Activated CD8-positive, alpha-beta memory T cell treated with anti-CD3 and anti-CD28 coated beads, Interleukin-2, amount 50 U/mL, for 4 hours (primary cell): ENCODE measurements at regions not wholly inside any gene's neighbourhood (a gene's known extent, or its start where the extent isn't known, plus 50 kb on each side); places are given as distances from the start of the nearest gene placed in this dataset.

ENCODE experiments used
- DNase-seq: peaks from one replicate; pipeline ENCODE4 v3.0.0-alpha.2; 2020

DNA sequence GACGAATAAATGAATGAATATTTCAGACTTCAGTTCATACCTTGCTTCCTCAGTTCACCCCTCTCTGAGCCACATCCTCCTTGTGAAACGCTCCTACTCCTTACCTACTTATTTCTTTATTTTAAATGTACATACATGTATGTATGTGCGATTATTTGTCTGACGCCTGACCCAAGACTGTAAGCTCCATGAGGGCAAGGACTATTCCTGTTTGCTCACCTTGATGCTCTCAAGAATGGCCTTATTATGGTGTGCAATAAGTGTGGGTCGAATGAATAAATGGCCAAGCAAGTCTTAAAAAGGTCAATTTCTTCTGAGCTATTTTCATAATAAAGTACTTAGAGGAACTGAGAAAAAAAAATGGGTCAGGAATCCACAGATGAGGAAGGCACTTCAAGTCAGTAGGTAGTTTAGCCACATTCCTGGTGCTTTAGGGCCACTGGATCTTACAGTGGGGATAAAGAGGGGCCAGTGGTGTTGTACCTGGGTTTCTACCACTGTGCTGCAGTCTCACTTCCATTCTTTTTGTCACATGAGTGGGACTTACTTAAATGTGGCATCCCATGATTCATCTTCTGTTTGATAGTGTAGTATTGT, 74.7 kb downstream of the SDC1 start:
- no peak for DNase-seq

DNA sequence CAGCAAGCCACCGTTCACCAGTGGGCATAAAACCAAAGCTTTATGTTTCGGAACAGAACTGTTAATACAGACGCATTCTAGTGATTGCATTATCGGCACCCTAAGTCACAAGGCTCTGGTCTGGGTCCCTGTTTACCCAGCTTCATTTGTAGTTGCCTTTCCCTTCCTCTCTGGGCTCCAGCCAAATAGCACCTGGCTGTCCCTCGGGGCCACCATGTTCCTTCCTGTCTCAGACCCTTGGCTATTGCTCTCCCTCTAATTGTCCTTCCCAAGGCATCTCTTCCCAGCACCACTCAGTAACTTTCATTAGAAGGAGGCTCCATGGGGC, 75.3 kb downstream of the SDC1 start:
- DNase-seq: no peak

DNA sequence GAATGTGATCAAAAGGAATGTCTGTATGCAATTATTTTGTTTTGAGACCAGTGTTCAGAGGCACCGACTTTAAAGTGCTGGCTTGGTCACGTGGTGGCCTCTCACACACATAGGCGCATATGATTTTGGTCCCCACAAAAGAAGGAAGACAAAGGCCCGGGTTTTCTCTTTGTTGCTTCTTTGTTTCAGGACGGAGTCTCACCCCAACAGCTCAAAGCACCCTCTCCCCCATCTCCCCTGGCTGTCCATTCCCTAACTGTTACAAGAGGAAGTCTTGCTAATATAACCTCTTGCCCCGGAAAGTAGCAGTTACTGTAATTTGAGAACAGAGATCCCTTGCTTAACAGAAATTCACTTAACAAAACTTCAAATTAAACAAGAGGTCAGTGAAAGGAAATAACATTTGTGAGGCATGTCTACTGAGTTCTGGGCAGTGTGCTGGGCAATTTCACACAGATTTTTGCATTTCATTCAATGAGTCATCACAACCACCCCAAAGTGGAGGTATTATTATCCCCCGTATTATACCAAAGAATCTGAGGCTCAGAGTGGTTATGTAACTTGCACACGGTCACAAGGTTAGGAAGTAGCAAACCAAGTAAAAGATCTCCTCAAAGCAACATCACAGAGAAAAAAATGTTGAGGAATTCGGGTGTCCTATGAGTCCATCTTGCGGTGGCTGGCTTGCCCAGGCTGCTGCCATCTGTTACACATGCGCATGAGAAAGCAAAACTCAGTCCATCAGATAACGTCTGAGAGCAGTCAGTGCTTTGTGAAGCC, 75.8 kb downstream of the SDC1 start:
- no peak for DNase-seq

- no peak for DNase-seq
These were observed 76.5 kb downstream of the SDC1 start for GRCh38 chr2:20148426-20148922.

DNA sequence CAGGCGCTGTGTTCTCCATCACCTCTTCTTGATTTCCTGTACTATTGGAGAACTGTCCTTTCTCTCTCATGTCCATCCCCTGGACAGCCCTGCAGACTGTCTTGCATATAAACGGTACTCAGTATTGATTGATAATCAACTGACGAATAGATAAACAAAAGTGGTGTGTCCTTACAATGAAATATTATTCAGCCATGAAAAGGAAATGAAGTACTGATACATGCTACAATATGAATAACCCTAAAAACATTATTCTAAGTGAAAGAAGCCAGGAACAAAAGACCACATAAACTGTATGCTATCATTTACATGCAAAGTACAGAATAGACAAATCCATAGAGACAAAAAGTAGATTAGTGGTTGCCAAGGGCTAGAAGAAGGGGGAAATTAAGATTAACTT, 77.6 kb downstream of the SDC1 start:
- no peak for DNase-seq

DNA sequence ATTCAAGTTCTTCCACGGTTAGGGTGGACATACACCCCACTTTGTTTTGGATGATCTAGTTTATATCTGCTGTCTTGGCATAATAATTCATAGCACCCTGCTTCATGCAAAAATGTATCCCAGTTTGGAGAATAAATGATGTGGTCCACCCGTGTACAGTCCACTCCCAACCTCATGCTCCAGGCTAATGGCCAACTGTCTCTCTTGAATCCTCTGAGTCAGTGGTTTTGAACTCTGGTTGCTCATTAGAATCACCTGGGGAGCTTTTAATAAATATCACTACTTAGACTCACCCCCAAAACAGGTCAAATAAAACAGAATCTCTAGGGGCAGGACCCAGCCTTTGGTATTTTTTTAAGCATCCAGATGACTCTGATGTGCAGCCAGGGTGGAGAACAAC, 78.5 kb downstream of the SDC1 start:
- DNase-seq: no peak

GRCh38 chr2:20145497-20146193, 79.3 kb downstream of the SDC1 start:
- DNase-seq: no peak

DNA sequence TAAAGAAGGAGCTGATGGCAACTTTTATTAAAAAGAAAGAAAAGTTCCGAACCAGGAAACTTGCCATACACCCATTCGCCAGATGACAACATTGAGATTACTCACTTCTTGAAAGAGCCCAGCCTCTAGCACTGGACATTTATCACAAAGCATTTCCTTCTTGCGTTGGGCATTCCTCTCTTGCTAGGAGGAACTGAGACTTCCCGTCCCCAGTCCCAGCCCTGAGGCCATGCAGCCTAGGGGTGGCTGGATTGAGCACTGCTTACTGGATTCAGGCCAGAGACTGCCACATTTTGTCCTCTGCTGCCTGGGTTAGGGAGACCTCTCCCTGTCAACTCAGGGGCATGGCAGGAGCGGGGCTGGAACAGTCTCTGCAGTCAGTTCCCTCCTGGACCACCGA, 80.1 kb downstream of the SDC1 start:
- no peak for DNase-seq

GRCh38 chr2:20144196-20144595, 80.7 kb downstream of the SDC1 start:
- DNase-seq: no peak

- DNase-seq: no peak
These were observed 81.7 kb downstream of the SDC1 start for GRCh38 chr2:20143263-20143662.

GRCh38 chr2:20141806-20142205, 83.1 kb downstream of the SDC1 start:
- no peak for DNase-seq

DNA sequence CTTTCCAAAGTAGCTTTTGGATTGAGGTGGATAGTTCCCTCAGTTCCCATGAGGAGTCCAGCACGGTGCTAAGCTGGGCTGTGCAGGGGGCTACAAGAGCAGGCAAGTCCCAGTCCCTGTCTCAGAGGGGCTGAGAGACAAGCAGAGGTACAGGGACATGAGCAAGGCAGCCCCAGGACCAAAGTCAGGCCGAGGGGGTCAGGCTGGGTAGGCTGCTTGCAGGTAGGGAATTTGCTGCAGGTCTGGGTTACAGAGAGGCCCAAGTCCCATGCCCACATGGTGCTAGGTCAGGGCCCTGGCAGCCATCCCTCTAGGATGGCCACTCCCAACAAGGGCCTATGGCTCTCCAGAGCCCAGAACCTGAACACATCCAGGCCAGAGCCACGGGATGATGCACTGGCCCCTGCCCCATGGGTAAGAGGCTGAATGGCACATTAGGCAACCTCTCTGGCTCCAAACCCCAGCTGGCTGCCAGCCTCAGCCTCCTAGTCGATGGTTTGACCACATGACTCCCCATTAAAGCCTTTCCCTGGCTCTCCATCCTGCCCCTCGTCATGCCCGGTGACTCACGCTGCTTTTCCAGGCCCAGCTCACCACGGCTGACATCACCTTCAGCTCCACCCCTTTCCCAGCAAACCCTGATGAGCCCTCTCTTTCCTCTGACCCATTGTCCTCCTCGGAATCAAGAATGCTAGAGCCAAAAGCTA, 83.7 kb downstream of the SDC1 start:
- no peak for DNase-seq

DNA sequence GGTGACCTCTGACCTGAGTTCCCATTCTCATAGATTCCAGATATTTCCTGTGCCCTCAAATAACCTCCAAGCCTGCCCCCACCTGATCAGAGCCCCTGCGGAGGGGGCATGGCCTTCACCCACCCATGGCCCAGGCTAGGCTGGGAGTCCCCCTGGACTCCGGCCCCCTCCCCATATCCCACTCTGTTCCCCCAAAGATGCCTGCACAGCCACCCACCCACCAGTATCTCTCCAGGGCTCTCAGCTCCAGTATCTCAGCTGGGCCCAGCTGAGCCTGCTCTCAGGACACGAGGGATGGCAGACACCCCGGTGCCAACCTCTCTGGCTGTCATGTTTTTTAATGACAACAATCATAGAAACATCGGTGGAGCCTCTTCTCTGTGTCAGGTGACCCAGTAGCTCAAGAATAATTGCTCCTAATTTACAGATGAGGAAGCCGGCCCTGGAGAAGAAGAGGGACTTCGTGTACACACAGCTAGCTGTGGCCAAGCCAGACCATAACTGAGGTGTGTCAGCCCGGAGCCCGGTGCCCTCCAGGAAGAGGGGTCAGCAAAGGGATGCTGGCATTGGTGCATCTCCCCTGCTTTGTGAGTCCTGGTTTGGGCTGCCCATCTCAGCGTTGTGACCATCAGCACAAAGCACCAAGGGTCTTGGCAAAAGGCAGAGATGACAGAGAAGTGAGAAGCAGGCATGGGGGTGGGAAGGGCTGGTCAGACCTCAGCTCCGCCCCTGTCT, 84.4 kb downstream of the SDC1 start:
- DNase-seq: no peak

GRCh38 chr2:20139407-20140172, 85.3 kb downstream of the SDC1 start:
- DNase-seq: no peak

DNA sequence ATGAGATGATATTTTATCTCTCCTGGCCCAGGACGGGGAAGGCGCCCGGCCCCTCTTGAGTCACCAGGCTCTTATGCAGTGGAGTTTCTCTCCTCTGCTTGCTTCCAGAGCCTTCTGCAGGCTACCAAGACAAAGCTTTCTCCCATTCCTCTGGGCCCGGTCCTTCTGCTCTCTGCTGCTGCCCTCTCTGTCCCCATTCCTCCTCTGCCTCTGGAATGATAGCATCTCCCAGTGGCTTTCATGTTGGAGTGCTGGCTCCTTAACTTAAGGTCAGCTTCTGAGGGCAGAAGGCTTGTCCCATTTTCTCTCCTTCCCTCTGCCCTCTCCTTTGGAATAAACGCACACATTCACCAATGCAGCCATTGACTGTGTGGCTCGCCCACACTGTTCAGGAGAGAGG, 86.2 kb downstream of the SDC1 start:
- DNase-seq: no peak

GRCh38 chr2:20137884-20138283, 86.5 kb upstream of the LAPTM4A start:
- no peak for DNase-seq

GRCh38 chr2:20137131-20137571, 85.7 kb upstream of the LAPTM4A start:
- DNase-seq: no peak

- DNase-seq: no peak
These were observed 84.7 kb upstream of the LAPTM4A start for GRCh38 chr2:20136149-20136548.

DNA sequence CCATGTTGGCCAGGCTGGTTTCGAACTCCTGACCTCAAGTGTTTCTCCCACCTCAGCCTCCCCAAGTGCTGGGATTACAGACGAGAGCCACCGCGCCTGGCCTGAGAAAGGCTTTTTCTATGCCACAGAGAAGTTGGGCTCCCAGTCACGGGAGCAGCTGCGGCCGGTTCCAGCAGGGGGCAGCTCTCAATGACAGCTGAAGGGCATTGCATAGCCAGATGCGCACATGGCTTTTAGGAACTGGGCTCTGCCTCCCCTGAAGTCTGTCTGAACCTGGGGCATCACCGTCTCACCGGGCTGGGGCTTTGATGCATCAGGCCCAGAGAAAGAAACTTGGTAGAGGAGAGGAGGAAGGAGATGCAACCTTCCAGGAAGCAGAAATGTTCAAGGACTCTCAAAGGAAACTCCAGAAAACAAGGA, 84.2 kb upstream of the LAPTM4A start:
- DNase-seq: no peak

DNA sequence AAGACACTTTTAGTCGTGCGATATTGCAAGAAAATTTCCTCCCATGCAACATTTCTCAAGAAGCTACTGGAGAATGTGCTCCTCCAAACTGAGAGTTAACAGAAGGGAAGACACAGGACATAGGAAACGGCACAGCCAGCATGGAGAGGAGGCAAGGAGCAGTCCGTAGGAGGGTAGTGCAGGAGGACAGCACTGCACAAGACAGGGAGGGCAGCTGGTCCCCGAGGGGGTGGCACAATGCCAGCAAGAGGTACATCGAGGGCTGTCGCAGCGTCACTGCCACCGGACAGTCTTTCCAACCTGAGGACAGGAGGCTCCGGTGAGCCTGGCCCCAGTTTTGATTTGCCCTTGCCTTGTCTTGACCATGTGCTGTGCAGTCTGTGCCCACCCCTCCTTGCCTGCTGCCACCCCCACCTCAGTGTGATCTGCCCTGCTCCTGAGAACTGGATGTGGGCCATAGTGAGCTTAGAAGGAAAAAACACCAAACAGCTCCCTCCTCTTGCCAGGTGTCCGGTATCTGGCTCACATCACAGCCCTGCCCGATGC, 81.6 kb upstream of the LAPTM4A start:
- no peak for DNase-seq

- DNase-seq: no peak
These were observed 79.6 kb upstream of the LAPTM4A start for GRCh38 chr2:20130821-20131645.
